ENCODE measurements at regions not wholly inside any gene's neighbourhood (a gene's known extent, or its start where the extent isn't known, plus 50 kb on each side); places are given as distances from the start of the nearest gene placed in this dataset.

DNA sequence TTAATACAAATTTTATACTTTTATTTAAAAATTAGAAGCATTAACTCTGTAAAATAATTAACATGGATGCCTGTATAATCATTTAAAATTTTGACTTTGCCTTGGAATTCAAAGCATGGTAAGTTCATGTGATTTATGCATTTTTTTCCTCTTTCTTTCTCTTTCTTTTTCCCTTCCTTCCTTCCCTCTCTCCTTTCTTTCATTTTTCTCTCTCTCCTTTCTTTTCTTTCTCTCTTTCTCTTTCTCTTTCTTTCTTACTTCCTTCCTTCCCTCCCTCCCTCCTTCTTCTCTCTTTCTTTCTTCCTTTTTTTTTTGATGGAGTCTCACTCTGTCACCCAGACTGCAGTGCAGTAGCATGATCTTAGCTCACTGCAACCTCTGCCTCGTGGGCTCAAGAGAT, 53.8 kb upstream of the P3H2 start:
- no peak overlapping the region for H3K9ac ChIP-seq
- no peaks in the 10 kb centered on the region for H3K36me3 ChIP-seq (ENCODE audit: insufficient read depth)
- H2AFZ ChIP-seq (ENCODE audit: low read depth): no peak overlapping the region
- no peaks in the 10 kb centered on the region for H3K79me2 ChIP-seq (ENCODE audit: insufficient read depth, low read depth)
- H3K4me2 ChIP-seq: no peak overlapping the region
- H3K27ac ChIP-seq: no peak overlapping the region
- no peaks in the 10 kb centered on the region for H3K27me3 ChIP-seq (ENCODE audit: insufficient read depth, low read depth)
- TF ChIP-seq, protein P1, sequence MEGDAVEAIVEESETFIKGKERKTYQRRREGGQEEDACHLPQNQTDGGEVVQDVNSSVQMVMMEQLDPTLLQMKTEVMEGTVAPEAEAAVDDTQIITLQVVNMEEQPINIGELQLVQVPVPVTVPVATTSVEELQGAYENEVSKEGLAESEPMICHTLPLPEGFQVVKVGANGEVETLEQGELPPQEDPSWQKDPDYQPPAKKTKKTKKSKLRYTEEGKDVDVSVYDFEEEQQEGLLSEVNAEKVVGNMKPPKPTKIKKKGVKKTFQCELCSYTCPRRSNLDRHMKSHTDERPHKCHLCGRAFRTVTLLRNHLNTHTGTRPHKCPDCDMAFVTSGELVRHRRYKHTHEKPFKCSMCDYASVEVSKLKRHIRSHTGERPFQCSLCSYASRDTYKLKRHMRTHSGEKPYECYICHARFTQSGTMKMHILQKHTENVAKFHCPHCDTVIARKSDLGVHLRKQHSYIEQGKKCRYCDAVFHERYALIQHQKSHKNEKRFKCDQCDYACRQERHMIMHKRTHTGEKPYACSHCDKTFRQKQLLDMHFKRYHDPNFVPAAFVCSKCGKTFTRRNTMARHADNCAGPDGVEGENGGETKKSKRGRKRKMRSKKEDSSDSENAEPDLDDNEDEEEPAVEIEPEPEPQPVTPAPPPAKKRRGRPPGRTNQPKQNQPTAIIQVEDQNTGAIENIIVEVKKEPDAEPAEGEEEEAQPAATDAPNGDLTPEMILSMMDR (conservative IDR thresholded peaks at IDR 0.05; ENCODE audit: low read depth, low read length): no peak
- H4K20me1 ChIP-seq (ENCODE audit: insufficient read depth): no peaks in the 10 kb centered on the region
- no peak overlapping the region for H3K4me3 ChIP-seq (IDR thresholded peaks at IDR 0.05; ENCODE audit: insufficient read depth, low read depth, low read length)
- H3K4me1 ChIP-seq (ENCODE audit: low read depth, poor library complexity, severe bottlenecking): peaks cover 11% of the 10 kb centered on the region

DNA sequence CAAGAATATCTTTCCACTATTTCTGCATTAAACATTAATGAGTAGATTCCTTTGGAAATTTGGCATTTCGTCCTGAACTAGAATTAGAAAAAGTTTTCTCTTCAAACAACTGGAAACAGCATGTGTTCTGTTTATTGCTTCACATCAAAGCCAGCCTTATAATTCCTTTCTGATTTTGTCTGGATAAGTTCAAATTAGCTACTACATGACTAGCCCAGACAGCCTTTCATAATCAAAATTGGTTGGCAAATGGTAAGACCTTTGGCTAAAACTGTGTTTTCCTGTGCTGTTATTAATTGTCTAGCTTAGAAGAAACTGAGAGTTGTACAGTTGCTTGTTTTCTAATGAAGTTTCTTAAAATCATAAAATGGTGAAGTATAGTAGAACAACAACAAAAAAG, 52.7 kb upstream of the P3H2 start:
- Histone ChIP-seq H3K9ac (no peak overlapping the region), H4K20me1 (ENCODE audit: insufficient read depth) (no peaks in the 10 kb centered on the region), H3K27me3 (ENCODE audit: insufficient read depth, low read depth) (no peaks in the 10 kb centered on the region), H3K27ac (no peak overlapping the region), H3K36me3 (ENCODE audit: insufficient read depth) (no peaks in the 10 kb centered on the region), H3K4me2 (no peak overlapping the region), H3K79me2 (ENCODE audit: insufficient read depth, low read depth) (no peaks in the 10 kb centered on the region), H2AFZ (ENCODE audit: low read depth) (no peak overlapping the region), H3K4me3 (IDR thresholded peaks at IDR 0.05; ENCODE audit: insufficient read depth, low read depth, low read length) (no peak overlapping the region), H3K4me1 (ENCODE audit: low read depth, poor library complexity, severe bottlenecking) (peaks cover 21% of the 10 kb centered on the region)
- TF ChIP-seq, protein P1 (conservative IDR thresholded peaks at IDR 0.05; ENCODE audit: low read depth, low read length): no peak

DNA sequence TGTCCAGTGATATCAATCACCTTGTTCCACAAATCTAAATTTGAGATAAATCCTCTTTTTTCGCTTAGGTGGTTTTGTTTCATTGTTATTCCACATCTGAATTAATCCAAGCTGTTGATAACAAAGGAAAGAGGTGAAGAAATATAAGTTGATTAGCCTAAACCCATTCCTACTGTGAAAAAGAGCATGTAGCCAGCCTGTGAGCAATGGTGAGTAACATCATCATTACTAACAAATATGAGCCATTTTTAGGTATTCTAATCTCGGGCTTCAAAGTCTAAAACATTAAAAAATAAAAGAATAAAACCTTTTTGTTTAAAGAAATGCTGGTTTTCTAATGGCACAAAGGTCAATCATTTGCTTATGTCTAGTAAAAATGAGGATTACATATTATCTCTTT, 52.1 kb upstream of the P3H2 start:
- Histone ChIP-seq H3K79me2 (ENCODE audit: insufficient read depth, low read depth) (no peaks in the 10 kb centered on the region), H2AFZ (ENCODE audit: low read depth) (no peak overlapping the region), H3K36me3 (ENCODE audit: insufficient read depth) (no peaks in the 10 kb centered on the region), H3K27ac (no peak overlapping the region), H3K4me2 (no peak overlapping the region), H3K9ac (no peak overlapping the region), H3K4me1 (ENCODE audit: low read depth, poor library complexity, severe bottlenecking) (peaks cover 21% of the 10 kb centered on the region), H4K20me1 (ENCODE audit: insufficient read depth) (no peaks in the 10 kb centered on the region), H3K27me3 (ENCODE audit: insufficient read depth, low read depth) (no peaks in the 10 kb centered on the region), H3K4me3 (IDR thresholded peaks at IDR 0.05; ENCODE audit: insufficient read depth, low read depth, low read length) (no peak overlapping the region)
- TF ChIP-seq, protein P1 (conservative IDR thresholded peaks at IDR 0.05; ENCODE audit: low read depth, low read length): no peak
